Ishikawa (cell line): ENCODE measurements at regions not wholly inside any gene's neighbourhood (a gene's known extent, or its start where the extent isn't known, plus 50 kb on each side); places are given as distances from the start of the nearest gene placed in this dataset.

ENCODE experiments used
- CEBPB ChIP-seq: IDR thresholded peaks from 2 replicates; pipeline ENCODE4 v1.6.1; 2012
- CREB1 ChIP-seq: IDR thresholded peaks from 2 replicates; pipeline ENCODE4 v1.6.1; 2012; ENCODE audit warnings: low read depth
- EGR1 ChIP-seq: IDR thresholded peaks from 2 replicates; pipeline ENCODE4 v1.6.1; 2012
- EP300 ChIP-seq: IDR thresholded peaks from 2 replicates; pipeline ENCODE4 v1.6.1; 2012; ENCODE audit warnings: borderline replicate concordance
- FOXM1 ChIP-seq: IDR thresholded peaks from 2 replicates; pipeline ENCODE4 v1.6.1; 2012; ENCODE audit warnings: low read depth, borderline replicate concordance
- NFIC ChIP-seq: IDR thresholded peaks from 2 replicates; pipeline ENCODE4 v1.6.1; 2012
- RAD21 ChIP-seq: IDR thresholded peaks from 2 replicates; pipeline ENCODE4 v1.6.1; 2012; ENCODE audit warnings: low read depth
- TAF1 ChIP-seq: IDR thresholded peaks from 2 replicates; pipeline ENCODE4 v1.6.1; 2012; ENCODE audit warnings: low read depth, mild to moderate bottlenecking
- TCF12 ChIP-seq: IDR thresholded peaks from 2 replicates; pipeline ENCODE4 v1.6.1; 2012; ENCODE audit warnings: low read depth
- TEAD4 ChIP-seq: IDR thresholded peaks from 2 replicates; pipeline ENCODE4 v1.6.1; 2012
- YY1 ChIP-seq: IDR thresholded peaks from 2 replicates; pipeline ENCODE4 v1.6.1; 2012; ENCODE audit warnings: low read depth
- ZBTB7A ChIP-seq: IDR thresholded peaks from 2 replicates; pipeline ENCODE4 v1.6.1; 2012; ENCODE audit warnings: low read depth
- TF ChIP-seq, protein P1 (sequence below): IDR thresholded peaks from 2 replicates; pipeline ENCODE4 v1.6.1; 2012; ENCODE audit warnings: low read depth, mild to moderate bottlenecking
- TF ChIP-seq, protein P2 (sequence below): IDR thresholded peaks from 2 replicates; pipeline ENCODE4 v1.6.1; 2012
- TF ChIP-seq, protein P3 (sequence below): IDR thresholded peaks from 2 replicates; pipeline ENCODE4 v1.6.1; 2012

DNA sequence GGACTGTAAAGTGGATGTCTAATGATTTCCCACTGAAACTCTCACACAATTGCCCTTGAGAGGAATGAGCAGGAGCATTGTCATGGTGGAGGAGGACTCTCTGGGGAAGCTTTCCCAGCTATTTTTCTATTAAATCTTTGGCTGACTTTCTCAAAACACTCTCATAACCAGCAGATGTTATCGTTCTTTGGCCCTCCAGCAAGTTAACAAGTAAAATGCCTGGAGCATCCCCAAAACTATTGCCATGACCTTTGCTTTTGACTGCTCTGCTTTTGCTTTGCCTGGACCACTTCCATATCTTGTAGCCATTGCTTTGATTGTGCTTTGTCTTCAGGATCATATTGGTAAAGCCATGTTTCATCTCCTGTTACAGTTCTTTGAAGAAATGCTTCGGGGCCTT lies 120.2 kb upstream of the PDE5A start:
- TF ChIP-seq, protein P1, sequence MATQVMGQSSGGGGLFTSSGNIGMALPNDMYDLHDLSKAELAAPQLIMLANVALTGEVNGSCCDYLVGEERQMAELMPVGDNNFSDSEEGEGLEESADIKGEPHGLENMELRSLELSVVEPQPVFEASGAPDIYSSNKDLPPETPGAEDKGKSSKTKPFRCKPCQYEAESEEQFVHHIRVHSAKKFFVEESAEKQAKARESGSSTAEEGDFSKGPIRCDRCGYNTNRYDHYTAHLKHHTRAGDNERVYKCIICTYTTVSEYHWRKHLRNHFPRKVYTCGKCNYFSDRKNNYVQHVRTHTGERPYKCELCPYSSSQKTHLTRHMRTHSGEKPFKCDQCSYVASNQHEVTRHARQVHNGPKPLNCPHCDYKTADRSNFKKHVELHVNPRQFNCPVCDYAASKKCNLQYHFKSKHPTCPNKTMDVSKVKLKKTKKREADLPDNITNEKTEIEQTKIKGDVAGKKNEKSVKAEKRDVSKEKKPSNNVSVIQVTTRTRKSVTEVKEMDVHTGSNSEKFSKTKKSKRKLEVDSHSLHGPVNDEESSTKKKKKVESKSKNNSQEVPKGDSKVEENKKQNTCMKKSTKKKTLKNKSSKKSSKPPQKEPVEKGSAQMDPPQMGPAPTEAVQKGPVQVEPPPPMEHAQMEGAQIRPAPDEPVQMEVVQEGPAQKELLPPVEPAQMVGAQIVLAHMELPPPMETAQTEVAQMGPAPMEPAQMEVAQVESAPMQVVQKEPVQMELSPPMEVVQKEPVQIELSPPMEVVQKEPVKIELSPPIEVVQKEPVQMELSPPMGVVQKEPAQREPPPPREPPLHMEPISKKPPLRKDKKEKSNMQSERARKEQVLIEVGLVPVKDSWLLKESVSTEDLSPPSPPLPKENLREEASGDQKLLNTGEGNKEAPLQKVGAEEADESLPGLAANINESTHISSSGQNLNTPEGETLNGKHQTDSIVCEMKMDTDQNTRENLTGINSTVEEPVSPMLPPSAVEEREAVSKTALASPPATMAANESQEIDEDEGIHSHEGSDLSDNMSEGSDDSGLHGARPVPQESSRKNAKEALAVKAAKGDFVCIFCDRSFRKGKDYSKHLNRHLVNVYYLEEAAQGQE, result no peak
- TF ChIP-seq TCF12, result no peak
- TF ChIP-seq, protein P2, sequence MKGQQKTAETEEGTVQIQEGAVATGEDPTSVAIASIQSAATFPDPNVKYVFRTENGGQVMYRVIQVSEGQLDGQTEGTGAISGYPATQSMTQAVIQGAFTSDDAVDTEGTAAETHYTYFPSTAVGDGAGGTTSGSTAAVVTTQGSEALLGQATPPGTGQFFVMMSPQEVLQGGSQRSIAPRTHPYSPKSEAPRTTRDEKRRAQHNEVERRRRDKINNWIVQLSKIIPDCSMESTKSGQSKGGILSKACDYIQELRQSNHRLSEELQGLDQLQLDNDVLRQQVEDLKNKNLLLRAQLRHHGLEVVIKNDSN, result no peak
- TF ChIP-seq NFIC, result no peak
- TF ChIP-seq ZBTB7A, result no peak
- no peak for TF ChIP-seq CEBPB
- no peak for TF ChIP-seq YY1
- TF ChIP-seq, protein P3, sequence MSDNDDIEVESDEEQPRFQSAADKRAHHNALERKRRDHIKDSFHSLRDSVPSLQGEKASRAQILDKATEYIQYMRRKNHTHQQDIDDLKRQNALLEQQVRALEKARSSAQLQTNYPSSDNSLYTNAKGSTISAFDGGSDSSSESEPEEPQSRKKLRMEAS, result no peak
- TF ChIP-seq EGR1, result no peak

DNA sequence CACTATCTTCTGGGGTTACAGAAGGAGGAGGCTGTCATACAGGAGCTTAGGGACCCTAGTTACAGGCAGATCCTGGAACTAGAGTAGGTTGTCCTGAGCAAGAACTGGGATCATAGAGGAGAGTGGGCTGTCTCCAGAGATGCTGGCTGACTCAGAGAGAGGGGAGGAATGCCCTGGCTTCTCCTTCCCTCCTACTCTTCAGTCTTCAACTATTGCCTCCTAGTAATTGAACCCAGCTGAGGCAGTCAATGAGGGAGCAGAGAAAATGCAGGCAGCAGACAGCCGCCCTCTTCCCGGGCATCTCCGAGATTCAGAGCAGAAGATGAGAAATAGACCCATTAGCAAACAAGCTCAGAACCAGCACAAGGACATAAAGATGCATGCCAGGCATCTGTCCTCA lies 118.3 kb upstream of the PDE5A start:
- no peak for TF ChIP-seq EP300
- no peak for TF ChIP-seq EGR1
- no peak for TF ChIP-seq CREB1
- no peak for TF ChIP-seq YY1
- TF ChIP-seq TEAD4, result no peak
- TF ChIP-seq FOXM1, result no peak
- TF ChIP-seq TAF1, result no peak
- TF ChIP-seq, protein P2, result no peak
- TF ChIP-seq, protein P1, result no peak
- TF ChIP-seq CEBPB, result no peak
- TF ChIP-seq, protein P3, result no peak
- no peak for TF ChIP-seq RAD21
- no peak for TF ChIP-seq NFIC
- no peak for TF ChIP-seq TCF12
- TF ChIP-seq ZBTB7A, result no peak

DNA sequence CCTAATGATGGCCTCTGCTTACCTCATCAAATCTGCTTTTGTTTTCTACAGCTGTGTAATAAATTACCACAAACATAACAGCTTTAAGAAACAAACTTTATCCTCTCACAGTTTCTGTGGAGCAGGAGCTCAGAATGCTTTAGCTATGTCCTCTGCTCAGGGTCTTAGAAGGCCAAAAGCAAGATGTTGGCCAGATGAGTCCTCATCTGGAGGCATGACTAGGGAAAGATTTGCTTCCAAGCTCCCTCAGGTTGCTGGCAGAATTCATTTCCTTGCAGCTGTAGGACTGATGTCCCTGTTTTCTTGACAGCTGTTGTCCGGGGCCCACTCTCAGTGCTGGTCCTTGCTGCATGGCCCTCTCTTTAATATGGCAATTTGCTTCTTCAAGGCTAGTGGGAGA lies 116.7 kb upstream of the PDE5A start:
- TF ChIP-seq TCF12, result no peak
- no peak for TF ChIP-seq TAF1
- no peak for TF ChIP-seq YY1
- TF ChIP-seq RAD21, result no peak
- no peak for TF ChIP-seq TEAD4
- TF ChIP-seq CREB1, result no peak
- no peak for TF ChIP-seq NFIC
- TF ChIP-seq, protein P2, result no peak
- TF ChIP-seq, protein P3, result no peak
- TF ChIP-seq FOXM1, result no peak
- TF ChIP-seq EGR1, result no peak
- no peak for TF ChIP-seq ZBTB7A
- no peak for TF ChIP-seq CEBPB
- no peak for TF ChIP-seq EP300
- TF ChIP-seq, protein P1, result no peak

DNA sequence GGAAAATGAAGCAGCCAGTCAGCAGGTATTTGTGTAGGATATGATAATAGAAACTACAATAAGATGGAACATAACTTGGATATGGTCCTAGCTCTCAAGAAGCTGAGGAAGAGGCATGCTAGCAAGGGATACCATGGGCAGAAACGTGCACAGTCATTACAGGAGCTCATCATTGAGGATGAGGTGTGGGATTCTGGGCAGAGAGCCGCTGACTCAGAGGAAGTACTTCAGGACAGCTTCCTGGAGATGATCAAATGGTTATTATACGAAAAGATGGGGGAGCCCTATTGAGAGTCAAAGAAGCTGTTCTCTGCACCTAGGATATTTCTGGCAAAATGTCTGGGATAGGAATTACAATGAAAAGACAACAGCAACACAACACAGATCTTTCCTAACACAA lies 116.0 kb upstream of the PDE5A start:
- no peak for TF ChIP-seq FOXM1
- TF ChIP-seq EP300, result no peak
- TF ChIP-seq NFIC, result no peak
- no peak for TF ChIP-seq RAD21
- no peak for TF ChIP-seq CEBPB
- no peak for TF ChIP-seq TEAD4
- TF ChIP-seq, protein P1, result no peak
- TF ChIP-seq TAF1, result no peak
